ENCODE measurements at regions not wholly inside any gene's neighbourhood (a gene's known extent, or its start where the extent isn't known, plus 50 kb on each side); places are given as distances from the start of the nearest gene placed in this dataset.
"Not testable (repeated sequence)": the region's sequence is repeated elsewhere in the genome, so short reads cannot be mapped to it uniquely, and the experiment has no call there.

- no peak for DNase-seq (ENCODE audit: low read depth)
Measured at GRCh38 chr13:74246487-74246886, 112.3 kb upstream of the KLF12 start.

GRCh38 chr13:74243637-74244526, 109.7 kb upstream of the KLF12 start:
- no peak for DNase-seq (ENCODE audit: low read depth)

- DNase-seq (ENCODE audit: low read depth), result not testable (repeated sequence)
Measured at GRCh38 chr13:74241343-74241742, 107.1 kb upstream of the KLF12 start.

GRCh38 chr13:74230984-74231501, 96.8 kb upstream of the KLF12 start:
- DNase-seq (ENCODE audit: low read depth), result no peak

GRCh38 chr13:74229242-74229641, 95.0 kb upstream of the KLF12 start:
- no peak for DNase-seq (ENCODE audit: low read depth)

- DNase-seq (ENCODE audit: low read depth), result no peak
Measured at GRCh38 chr13:74227476-74228158, 93.4 kb upstream of the KLF12 start.

GRCh38 chr13:74226791-74227475, 92.7 kb upstream of the KLF12 start:
- DNase-seq (ENCODE audit: low read depth), result no peak

- DNase-seq (ENCODE audit: low read depth), result no peak
Measured at GRCh38 chr13:74221752-74222151, 87.5 kb upstream of the KLF12 start.

GRCh38 chr13:74219566-74219965, 85.4 kb upstream of the KLF12 start:
- DNase-seq (ENCODE audit: low read depth), result no peak

- no peak for DNase-seq (ENCODE audit: low read depth)
Measured at GRCh38 chr13:74218291-74218690, 84.1 kb upstream of the KLF12 start.

GRCh38 chr13:74217811-74218210, 83.6 kb upstream of the KLF12 start:
- DNase-seq (ENCODE audit: low read depth), result no peak

GRCh38 chr13:74215420-74215819, 81.2 kb upstream of the KLF12 start:
- DNase-seq (ENCODE audit: low read depth), result no peak

- DNase-seq (ENCODE audit: low read depth), result no peak
Measured at GRCh38 chr13:74214321-74214720, 80.1 kb upstream of the KLF12 start.

GRCh38 chr13:74210693-74211393, 76.6 kb upstream of the KLF12 start:
- DNase-seq (ENCODE audit: low read depth), result no peak

- no peak for DNase-seq (ENCODE audit: low read depth)
Measured at GRCh38 chr13:74206855-74207254, 72.7 kb upstream of the KLF12 start.

- DNase-seq (ENCODE audit: low read depth), result no peak
Measured at GRCh38 chr13:74206061-74206561, 71.9 kb upstream of the KLF12 start.

GRCh38 chr13:74205313-74205690, 71.1 kb upstream of the KLF12 start:
- no peak for DNase-seq (ENCODE audit: low read depth)

GRCh38 chr13:74204602-74205312, 70.6 kb upstream of the KLF12 start:
- DNase-seq (ENCODE audit: low read depth), result no peak

- no peak for DNase-seq (ENCODE audit: low read depth)
Measured at GRCh38 chr13:74203576-74203975, 69.4 kb upstream of the KLF12 start.

GRCh38 chr13:74202129-74202813, 68.1 kb upstream of the KLF12 start:
- no peak for DNase-seq (ENCODE audit: low read depth)

- DNase-seq (ENCODE audit: low read depth), result no peak
Measured at GRCh38 chr13:74201530-74201929, 67.3 kb upstream of the KLF12 start.
